HepG2 (cell line): ENCODE measurements at regions not wholly inside any gene's neighbourhood (a gene's known extent, or its start where the extent isn't known, plus 50 kb on each side); places are given as distances from the start of the nearest gene placed in this dataset.

ENCODE experiments used
- ARNTL ChIP-seq: sonication (generic); formaldehyde crosslinking; IDR thresholded peaks from 2 replicates; pipeline ENCODE4 v1.4.0; 2020; ENCODE audit warnings: mild to moderate bottlenecking, missing genetic modification reagents
- IKZF4 ChIP-seq: sonication (generic); formaldehyde crosslinking; IDR thresholded peaks from 2 replicates; pipeline ENCODE4 v1.5.1; 2020; ENCODE audit warnings: borderline replicate concordance, mild to moderate bottlenecking, low read depth, missing genetic modification reagents; ENCODE audit errors: not compliant biosample characterization
- JUN ChIP-seq: sonication (generic); formaldehyde crosslinking; IDR thresholded peaks from 2 replicates; pipeline ENCODE4 v1.4.0; 2020; ENCODE audit warnings: mild to moderate bottlenecking, missing genetic modification reagents
- KDM5A ChIP-seq: fragments of 200-600 bp; sonication (generic); IDR thresholded peaks from 2 replicates; pipeline ENCODE4 v1.7.0; 2018; ENCODE audit warnings: antibody characterized with exemption, mild to moderate bottlenecking, low read length, borderline replicate concordance
- POLR2A ChIP-seq, 2 experiments: IDR thresholded peaks; 2 replicates each; pipeline ENCODE4 v1.6.1; 2011; ENCODE audit warnings: low read depth in 2 of 2, low read length in 2 of 2, mild to moderate bottlenecking in 1 of 2, moderate library complexity in 1 of 2; ENCODE audit not compliant: insufficient read depth in 1 of 2
- RAD21 ChIP-seq: fragments of 450-650 bp; formaldehyde crosslinking; IDR thresholded peaks from 2 replicates; pipeline ENCODE4 v1.5.0; 2020; ENCODE audit warnings: mild to moderate bottlenecking
- SMARCC2 ChIP-seq: fragments of 450-650 bp; IDR thresholded peaks from 2 replicates; pipeline ENCODE4 v1.6.1; 2017; ENCODE audit warnings: antibody characterized with exemption, mild to moderate bottlenecking
- SMC3 ChIP-seq: IDR thresholded peaks from 2 replicates; pipeline ENCODE4 v1.6.1; 2011; ENCODE audit warnings: low read length, improper control_type of control experiment
- TP53 ChIP-seq: sonication (generic); formaldehyde crosslinking; conservative IDR thresholded peaks from 2 replicates; pipeline ENCODE4 v1.4.0; 2020; ENCODE audit warnings: missing genetic modification reagents
- ZNF33A ChIP-seq: sonication (generic); formaldehyde crosslinking; IDR thresholded peaks from 2 replicates; pipeline ENCODE4 v1.5.1; 2020; ENCODE audit warnings: missing genetic modification reagents, mild to moderate bottlenecking, moderate library complexity, borderline replicate concordance
- ZNF737 ChIP-seq: sonication (generic); formaldehyde crosslinking; IDR thresholded peaks from 2 replicates; pipeline ENCODE4 v1.5.0; 2020; ENCODE audit warnings: missing genetic modification reagents, mild to moderate bottlenecking, borderline replicate concordance
- TF ChIP-seq, protein P1 (sequence below): IDR thresholded peaks from 2 replicates; pipeline ENCODE4 v1.6.1; 2012; ENCODE audit warnings: low read length, improper control_type of control experiment
- TF ChIP-seq, protein P2 (sequence below): sonication (generic); formaldehyde crosslinking; IDR thresholded peaks from 2 replicates; pipeline ENCODE4 v1.5.0; 2020; ENCODE audit warnings: mild to moderate bottlenecking, missing genetic modification reagents, moderate library complexity

DNA sequence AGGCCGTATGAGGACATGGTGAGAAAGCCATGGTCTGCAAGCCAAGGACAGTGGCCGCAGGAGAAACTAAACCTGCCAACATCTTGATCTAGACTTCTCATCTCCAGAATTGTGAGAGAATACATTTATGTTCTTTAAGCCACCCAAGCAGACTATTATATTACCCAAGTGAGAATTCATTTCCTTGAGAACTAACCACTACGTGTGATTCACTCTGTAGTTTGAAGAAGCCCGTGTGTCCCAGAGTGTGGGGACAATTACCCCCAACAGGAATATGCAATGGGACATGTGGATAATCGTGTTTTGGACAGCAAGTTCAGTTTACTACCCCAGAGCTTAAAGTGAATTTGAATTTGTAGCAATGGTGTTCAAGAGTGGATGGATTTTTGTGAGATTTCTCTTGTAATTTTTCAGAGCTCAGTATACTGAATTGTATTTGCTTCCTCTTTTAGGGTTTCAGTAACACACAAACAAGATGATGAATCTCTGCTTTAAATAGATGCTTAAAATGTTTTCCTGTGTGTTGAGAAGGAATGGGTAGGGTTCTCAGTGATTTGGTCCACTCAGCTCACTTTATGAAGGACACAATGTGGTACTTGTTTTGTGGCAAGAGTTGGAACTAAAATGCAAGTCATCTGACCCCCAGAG is 100.0 kb upstream of the ARHGAP20 start:
- TF ChIP-seq, protein P1, sequence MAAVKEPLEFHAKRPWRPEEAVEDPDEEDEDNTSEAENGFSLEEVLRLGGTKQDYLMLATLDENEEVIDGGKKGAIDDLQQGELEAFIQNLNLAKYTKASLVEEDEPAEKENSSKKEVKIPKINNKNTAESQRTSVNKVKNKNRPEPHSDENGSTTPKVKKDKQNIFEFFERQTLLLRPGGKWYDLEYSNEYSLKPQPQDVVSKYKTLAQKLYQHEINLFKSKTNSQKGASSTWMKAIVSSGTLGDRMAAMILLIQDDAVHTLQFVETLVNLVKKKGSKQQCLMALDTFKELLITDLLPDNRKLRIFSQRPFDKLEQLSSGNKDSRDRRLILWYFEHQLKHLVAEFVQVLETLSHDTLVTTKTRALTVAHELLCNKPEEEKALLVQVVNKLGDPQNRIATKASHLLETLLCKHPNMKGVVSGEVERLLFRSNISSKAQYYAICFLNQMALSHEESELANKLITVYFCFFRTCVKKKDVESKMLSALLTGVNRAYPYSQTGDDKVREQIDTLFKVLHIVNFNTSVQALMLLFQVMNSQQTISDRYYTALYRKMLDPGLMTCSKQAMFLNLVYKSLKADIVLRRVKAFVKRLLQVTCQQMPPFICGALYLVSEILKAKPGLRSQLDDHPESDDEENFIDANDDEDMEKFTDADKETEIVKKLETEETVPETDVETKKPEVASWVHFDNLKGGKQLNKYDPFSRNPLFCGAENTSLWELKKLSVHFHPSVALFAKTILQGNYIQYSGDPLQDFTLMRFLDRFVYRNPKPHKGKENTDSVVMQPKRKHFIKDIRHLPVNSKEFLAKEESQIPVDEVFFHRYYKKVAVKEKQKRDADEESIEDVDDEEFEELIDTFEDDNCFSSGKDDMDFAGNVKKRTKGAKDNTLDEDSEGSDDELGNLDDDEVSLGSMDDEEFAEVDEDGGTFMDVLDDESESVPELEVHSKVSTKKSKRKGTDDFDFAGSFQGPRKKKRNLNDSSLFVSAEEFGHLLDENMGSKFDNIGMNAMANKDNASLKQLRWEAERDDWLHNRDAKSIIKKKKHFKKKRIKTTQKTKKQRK = no peak
- TF ChIP-seq ZNF737 (CRISPR knock-in tag) (no peak), SMARCC2 (no peak), ARNTL (CRISPR knock-in tag) (no peak), KDM5A (no peak), SMC3 (no peak), POLR2A (IDR thresholded peaks at IDR 0.05; ENCODE audit: insufficient read depth in 1 of 2, low read depth in 2 of 2, low read length in 2 of 2) (no peak), IKZF4 (CRISPR knock-in tag) (no peak), TP53 (CRISPR knock-in tag) (no peak), ZNF33A (no peak), RAD21 (CRISPR knock-in tag) (no peak), JUN (no peak)
- TF ChIP-seq, protein P2, sequence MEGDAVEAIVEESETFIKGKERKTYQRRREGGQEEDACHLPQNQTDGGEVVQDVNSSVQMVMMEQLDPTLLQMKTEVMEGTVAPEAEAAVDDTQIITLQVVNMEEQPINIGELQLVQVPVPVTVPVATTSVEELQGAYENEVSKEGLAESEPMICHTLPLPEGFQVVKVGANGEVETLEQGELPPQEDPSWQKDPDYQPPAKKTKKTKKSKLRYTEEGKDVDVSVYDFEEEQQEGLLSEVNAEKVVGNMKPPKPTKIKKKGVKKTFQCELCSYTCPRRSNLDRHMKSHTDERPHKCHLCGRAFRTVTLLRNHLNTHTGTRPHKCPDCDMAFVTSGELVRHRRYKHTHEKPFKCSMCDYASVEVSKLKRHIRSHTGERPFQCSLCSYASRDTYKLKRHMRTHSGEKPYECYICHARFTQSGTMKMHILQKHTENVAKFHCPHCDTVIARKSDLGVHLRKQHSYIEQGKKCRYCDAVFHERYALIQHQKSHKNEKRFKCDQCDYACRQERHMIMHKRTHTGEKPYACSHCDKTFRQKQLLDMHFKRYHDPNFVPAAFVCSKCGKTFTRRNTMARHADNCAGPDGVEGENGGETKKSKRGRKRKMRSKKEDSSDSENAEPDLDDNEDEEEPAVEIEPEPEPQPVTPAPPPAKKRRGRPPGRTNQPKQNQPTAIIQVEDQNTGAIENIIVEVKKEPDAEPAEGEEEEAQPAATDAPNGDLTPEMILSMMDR (CRISPR knock-in tag) = no peak
